HUES6 (cell line): ENCODE measurements at regions not wholly inside any gene's neighbourhood (a gene's known extent, or its start where the extent isn't known, plus 50 kb on each side); places are given as distances from the start of the nearest gene placed in this dataset.
"Not testable (repeated sequence)": the region's sequence is repeated elsewhere in the genome, so short reads cannot be mapped to it uniquely, and the experiment has no call there.

Experiments
- H3K27ac ChIP-seq: 2 replicates; pipeline ENCODE4 v1.7.0; 2013; ENCODE audit warnings: low read depth, mild to moderate bottlenecking, low read length, inconsistent platforms
- H3K27me3 ChIP-seq: 2 replicates; pipeline ENCODE4 v1.6.1; 2013; ENCODE audit warnings: low read length; ENCODE audit not compliant: control insufficient read depth, insufficient read depth
- H3K36me3 ChIP-seq: 2 replicates; pipeline ENCODE4 v1.6.1; 2013; ENCODE audit warnings: low read length; ENCODE audit not compliant: control insufficient read depth, insufficient read depth
- H3K4me1 ChIP-seq: 2 replicates; pipeline ENCODE4 v1.6.1; 2013; ENCODE audit warnings: low read length; ENCODE audit not compliant: control insufficient read depth, insufficient read depth
- H3K4me3 ChIP-seq: 2 replicates; pipeline ENCODE4 v1.5.1; 2013; ENCODE audit warnings: low read depth, low read length
- H3K9ac ChIP-seq: one replicate; pipeline ENCODE4 v1.6.1; 2013; ENCODE audit warnings: mild to moderate bottlenecking, low read length
- H3K9me3 ChIP-seq: 2 replicates; pipeline ENCODE4 v1.6.1; 2013; ENCODE audit warnings: low read depth, low read length; ENCODE audit not compliant: control insufficient read depth, insufficient read depth

DNA sequence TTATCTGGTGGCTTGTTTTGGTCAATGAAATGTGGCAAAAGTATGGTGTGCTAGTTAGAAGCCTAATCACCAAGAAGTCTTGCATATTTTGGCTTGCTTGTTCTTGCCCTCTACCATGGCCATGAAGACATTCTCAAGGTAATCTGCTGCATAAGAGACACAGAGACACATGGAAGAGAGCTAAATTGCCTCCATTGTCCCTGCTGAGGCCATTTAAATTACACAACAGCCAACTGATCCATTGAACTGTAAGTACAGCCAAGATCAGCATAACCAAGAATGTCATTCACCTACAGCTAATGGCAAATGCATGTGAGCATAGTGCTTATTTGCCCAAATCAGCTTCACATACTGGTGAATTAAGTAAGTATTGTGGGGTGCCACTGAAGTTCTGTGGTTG lies 603.8 kb downstream of the FRK start:
- H3K36me3 ChIP-seq: no peaks in the 10 kb centered on the region
- H3K4me3 ChIP-seq: no peak overlapping the region
- peak overlapping the region; percentile 1; the same call in 1 of the 2 replicates for H3K27ac ChIP-seq
- H3K9ac ChIP-seq: no peak overlapping the region
- no peaks in the 10 kb centered on the region for H3K27me3 ChIP-seq
- H3K9me3 ChIP-seq: no peaks in the 10 kb centered on the region
- peaks cover 7% of the 10 kb centered on the region for H3K4me1 ChIP-seq

DNA sequence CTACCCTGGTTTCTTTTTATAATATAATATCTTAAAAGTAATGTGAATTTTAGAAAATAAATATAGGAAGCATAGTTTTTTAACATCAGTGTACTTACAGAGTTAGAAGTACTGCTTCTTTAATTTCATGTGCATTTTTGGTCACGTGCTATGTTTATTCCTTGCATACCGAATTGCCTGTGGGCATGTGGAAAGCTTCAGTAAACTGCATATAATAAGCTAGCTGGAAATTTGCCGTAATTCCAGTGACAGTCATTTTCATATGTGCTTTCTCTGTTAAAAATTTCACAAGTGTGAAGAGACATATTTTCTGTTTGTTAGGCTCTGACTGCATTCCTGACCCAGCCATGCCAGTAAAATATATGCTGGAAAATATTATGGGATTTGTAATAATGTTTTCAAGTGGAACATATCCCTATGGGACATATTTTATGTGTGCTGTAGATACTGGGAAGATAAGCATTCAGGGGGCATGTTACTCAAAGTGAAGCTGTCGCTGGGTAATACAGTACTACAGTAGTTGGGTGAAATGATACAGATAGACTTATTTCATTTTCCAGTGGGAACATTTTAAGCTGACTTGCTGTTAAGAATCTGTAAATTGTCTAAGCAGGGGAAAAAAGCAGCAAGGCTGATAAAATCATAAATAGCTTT lies 616.7 kb downstream of the FRK start:
- no peaks in the 10 kb centered on the region for H3K9me3 ChIP-seq
- H3K36me3 ChIP-seq: no peaks in the 10 kb centered on the region
- H3K4me1 ChIP-seq: no peaks in the 10 kb centered on the region
- no peak overlapping the region for H3K4me3 ChIP-seq
- no peak overlapping the region for H3K27ac ChIP-seq
- H3K9ac ChIP-seq: no peak overlapping the region
- H3K27me3 ChIP-seq: no peaks in the 10 kb centered on the region

DNA sequence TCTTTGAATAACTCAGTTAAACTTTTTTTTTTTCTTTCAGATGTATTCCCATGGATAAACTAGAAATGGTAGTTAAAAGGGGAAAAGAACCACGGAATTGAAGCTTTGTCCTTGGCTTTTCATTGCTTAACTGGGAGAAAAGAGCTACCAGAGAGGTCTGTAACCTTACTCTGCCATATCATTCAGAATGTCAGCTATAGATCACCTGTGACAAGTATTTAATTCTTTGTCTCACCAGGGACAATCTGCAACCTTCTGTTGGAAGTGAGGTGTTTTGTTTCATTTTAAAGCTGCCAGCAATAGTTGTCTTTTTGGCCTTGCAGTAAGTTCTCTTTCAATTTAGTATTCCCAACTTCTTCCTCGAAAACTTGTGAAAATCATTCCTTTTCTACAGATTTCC lies 618.4 kb downstream of the FRK start:
- Histone ChIP-seq H3K4me3 (no peak overlapping the region), H3K27me3 (no peaks in the 10 kb centered on the region), H3K9me3 (0 out of 2 replicates have a peak, but pooled peaks cover 2% of the 10 kb centered on the region), H3K4me1 (no peaks in the 10 kb centered on the region), H3K36me3 (no peaks in the 10 kb centered on the region), H3K27ac (no peak overlapping the region), H3K9ac (no peak overlapping the region)

DNA sequence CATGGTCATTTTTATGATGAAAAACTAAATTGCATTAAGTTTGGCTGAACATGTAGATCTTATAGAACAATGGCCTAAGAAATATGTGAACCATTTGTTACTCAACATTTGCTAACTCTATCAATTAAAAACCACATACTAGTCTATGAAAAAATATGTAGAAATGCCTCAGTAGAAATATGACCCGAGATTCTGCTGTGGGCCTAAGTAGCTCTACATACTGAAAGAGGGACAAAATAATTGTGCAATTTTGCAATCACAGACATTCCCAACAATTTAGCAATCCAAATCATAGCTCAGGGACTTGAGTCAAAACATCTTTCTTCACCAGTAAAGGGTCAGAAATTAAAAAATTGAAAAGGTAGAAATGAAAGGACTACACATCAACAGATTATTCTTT lies 619.0 kb downstream of the FRK start:
- H3K4me3 ChIP-seq: no peak overlapping the region
- H3K9me3 ChIP-seq: 0 out of 2 replicates have a peak, but pooled peaks cover 2% of the 10 kb centered on the region
- no peak overlapping the region for H3K9ac ChIP-seq
- no peaks in the 10 kb centered on the region for H3K36me3 ChIP-seq
- no peaks in the 10 kb centered on the region for H3K27me3 ChIP-seq
- H3K27ac ChIP-seq: no peak overlapping the region
- H3K4me1 ChIP-seq: no peaks in the 10 kb centered on the region

- Histone ChIP-seq H3K9ac (peak overlapping the region; percentile 49), H3K27me3 (no peaks in the 10 kb centered on the region), H3K4me3 (no peak overlapping the region), H3K36me3 (no peaks in the 10 kb centered on the region), H3K9me3 (peaks cover 19% of the 10 kb centered on the region), H3K4me1 (peaks cover 14% of the 10 kb centered on the region), H3K27ac (peak overlapping the region; percentile 43; the same call in 1 of the 2 replicates)
Measured at GRCh38 chr6:115415378-115415777, 645.3 kb downstream of the FRK start.

DNA sequence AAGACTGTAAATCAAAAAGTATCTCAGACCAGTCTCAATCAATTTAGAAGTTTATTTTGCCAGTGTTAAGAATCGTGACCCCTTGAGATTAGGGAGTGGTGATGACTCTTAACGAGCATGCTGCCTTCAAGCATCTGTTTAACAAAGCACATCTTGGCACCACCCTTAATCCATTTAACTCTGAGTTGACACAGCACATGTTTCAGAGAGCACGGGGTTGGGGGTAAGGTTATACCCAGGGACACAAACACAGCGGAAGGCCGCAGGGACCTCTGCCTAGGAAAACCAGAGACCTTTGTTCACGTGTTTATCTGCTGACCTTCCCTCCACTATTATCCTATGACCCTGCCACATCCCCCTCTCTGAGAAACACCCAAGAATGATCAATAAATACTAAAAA lies 645.8 kb downstream of the FRK start:
- Histone ChIP-seq H3K9ac (peak overlapping the region; percentile 49), H3K9me3 (peaks cover 24% of the 10 kb centered on the region), H3K27ac (peak overlapping the region; percentile 43; the same call in 1 of the 2 replicates), H3K4me1 (peaks cover 14% of the 10 kb centered on the region)
- H3K4me3 ChIP-seq, H3K36me3 ChIP-seq, H3K27me3 ChIP-seq: not testable (repeated sequence)

DNA sequence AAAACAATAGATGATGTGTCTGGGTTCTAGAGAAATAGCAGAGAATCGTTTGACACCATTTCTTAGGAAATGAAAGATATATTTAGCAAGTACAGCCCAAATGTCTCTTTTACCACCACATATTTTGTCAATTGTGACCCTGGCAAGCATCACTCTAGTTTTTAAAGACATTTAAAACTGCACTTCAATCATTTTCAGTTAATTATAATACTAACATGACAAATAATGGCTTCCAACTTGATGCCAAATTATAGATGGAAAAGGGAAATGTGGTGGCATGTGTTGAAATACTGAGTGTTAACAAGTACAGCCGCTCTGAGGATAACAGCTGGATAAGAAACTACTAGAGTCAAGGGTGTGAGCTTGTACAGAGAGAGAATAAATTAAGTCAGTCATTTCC lies 648.9 kb downstream of the FRK start:
- Histone ChIP-seq H3K4me1 (peaks cover 14% of the 10 kb centered on the region), H3K27ac (no peak overlapping the region), H3K9me3 (peaks cover 15% of the 10 kb centered on the region), H3K4me3 (no peak overlapping the region), H3K36me3 (no peaks in the 10 kb centered on the region), H3K9ac (no peak overlapping the region), H3K27me3 (no peaks in the 10 kb centered on the region)

DNA sequence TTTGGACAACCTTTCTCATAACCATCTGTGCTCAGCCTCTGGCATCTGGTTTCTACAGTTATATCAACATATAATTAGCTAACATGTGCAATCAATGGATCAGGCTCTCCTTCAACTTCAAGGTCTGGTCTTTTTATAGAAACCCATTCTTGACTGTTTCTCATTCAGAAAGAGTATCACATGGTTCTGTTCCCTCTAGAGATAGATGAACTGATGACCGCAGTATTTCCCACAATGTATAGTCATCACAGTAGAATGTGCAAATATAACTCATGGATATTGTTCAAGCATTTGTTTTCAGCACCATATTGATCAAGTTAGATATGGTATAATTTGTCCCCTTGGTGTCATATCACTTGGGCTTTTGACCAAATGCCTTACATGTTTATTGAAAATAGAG lies 656.2 kb downstream of the FRK start:
- peaks cover 10% of the 10 kb centered on the region for H3K9me3 ChIP-seq
- H3K9ac ChIP-seq: no peak overlapping the region
- H3K4me1 ChIP-seq: no peaks in the 10 kb centered on the region
- H3K4me3 ChIP-seq: no peak overlapping the region
- H3K27ac ChIP-seq: no peak overlapping the region
- no peaks in the 10 kb centered on the region for H3K27me3 ChIP-seq
- H3K36me3 ChIP-seq: no peaks in the 10 kb centered on the region

DNA sequence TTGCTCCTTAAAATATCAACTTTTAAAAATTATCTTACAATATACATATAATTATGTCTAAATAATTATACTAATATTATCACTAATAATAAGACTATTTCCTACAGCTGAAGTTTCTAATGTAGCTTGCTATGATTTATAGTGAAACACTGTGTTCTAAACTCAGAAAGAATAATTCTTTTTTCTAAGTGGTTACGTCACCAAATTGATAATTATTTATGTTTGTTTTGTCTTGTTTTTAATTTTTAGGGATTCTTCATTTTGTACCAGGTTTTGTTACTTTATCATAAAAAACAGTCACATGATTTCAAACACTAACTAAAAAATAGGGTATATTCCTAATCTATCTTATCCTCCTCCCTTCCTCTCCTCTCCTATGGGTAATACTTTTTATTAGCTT lies 662.1 kb downstream of the FRK start:
- Histone ChIP-seq H3K27ac (no peak overlapping the region), H3K36me3 (no peaks in the 10 kb centered on the region), H3K4me3 (no peak overlapping the region), H3K9me3 (peaks cover 10% of the 10 kb centered on the region), H3K9ac (no peak overlapping the region), H3K27me3 (no peaks in the 10 kb centered on the region), H3K4me1 (no peaks in the 10 kb centered on the region)

DNA sequence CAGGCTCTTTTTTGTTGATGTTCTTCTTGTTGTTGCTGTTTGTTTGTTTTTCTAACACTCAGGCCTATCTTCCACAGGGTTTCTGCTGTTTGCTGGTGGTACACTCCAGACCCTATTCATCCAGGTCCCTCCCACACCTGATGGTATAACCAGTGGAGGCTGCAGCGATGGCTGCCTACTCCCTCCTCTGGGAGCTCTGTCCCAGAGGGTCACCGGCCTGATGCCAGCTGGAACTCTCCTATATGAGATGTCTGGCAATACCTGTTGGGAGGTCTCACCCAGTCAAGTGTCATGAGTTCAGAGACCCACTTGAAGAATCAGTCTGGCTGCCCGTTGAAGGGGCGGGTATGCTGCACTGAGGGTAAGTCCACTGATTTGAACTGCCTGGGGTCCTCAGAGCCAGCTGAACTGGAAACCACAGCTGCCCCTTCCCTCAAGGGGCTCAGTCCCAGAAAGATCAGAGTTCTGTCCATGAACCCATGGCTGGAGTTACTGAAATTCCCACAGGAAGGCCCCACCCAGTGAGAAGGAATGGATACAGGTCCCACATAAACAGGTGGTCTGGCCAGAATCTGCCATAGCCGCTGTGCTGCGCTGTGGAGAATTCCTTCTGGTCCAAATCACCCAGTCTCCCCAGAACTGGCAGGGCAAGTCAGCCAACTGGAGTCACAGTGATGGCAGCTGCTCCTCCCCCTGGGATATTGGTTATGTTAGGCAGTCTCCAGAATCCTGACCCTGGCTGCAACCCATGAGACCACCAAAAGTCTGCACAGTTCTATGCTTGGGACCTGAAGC lies 664.4 kb downstream of the FRK start:
- Histone ChIP-seq H3K4me3 (no peak overlapping the region), H3K27ac (no peak overlapping the region), H3K4me1 (no peaks in the 10 kb centered on the region), H3K9me3 (0 out of 2 replicates have a peak, but pooled peaks cover 7% of the 10 kb centered on the region), H3K9ac (no peak overlapping the region), H3K27me3 (no peaks in the 10 kb centered on the region), H3K36me3 (no peaks in the 10 kb centered on the region)

GRCh38 chr6:115393821-115394220 lies 666.9 kb downstream of the FRK start:
- Histone ChIP-seq H3K9me3 (peaks cover 7% of the 10 kb centered on the region; the same call in 1 of the 2 replicates), H3K36me3 (no peaks in the 10 kb centered on the region), H3K27me3 (no peaks in the 10 kb centered on the region), H3K4me1 (no peaks in the 10 kb centered on the region), H3K27ac (no peak overlapping the region), H3K9ac (no peak overlapping the region), H3K4me3 (no peak overlapping the region)
